ENCODE measurements at regions not wholly inside any gene's neighbourhood (a gene's known extent, or its start where the extent isn't known, plus 50 kb on each side); places are given as distances from the start of the nearest gene placed in this dataset.
"Not testable (repeated sequence)": the region's sequence is repeated elsewhere in the genome, so short reads cannot be mapped to it uniquely, and the experiment has no call there.

DNA sequence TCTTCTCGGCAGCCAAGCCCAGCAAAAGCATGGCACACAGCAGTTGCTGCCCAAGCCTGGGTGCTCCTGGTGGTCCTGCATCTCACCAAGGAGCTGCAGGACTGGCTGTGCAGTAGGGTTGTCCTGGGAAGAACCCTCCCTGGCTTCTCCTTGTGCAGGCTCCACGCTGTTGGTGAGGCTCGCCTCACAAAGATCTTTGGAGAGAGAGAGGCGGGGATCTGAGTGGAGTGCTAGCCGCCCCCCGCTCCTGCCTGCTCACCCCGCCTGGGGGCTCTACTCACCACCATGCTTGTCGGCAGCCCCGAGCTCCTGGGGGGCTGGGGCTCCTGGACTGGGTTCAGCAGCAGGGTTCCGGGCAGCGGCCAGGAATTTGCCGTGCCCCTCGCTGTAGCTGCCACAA, 55.8 kb downstream of the GOLGA8B start:
- TF ChIP-seq, protein P1, sequence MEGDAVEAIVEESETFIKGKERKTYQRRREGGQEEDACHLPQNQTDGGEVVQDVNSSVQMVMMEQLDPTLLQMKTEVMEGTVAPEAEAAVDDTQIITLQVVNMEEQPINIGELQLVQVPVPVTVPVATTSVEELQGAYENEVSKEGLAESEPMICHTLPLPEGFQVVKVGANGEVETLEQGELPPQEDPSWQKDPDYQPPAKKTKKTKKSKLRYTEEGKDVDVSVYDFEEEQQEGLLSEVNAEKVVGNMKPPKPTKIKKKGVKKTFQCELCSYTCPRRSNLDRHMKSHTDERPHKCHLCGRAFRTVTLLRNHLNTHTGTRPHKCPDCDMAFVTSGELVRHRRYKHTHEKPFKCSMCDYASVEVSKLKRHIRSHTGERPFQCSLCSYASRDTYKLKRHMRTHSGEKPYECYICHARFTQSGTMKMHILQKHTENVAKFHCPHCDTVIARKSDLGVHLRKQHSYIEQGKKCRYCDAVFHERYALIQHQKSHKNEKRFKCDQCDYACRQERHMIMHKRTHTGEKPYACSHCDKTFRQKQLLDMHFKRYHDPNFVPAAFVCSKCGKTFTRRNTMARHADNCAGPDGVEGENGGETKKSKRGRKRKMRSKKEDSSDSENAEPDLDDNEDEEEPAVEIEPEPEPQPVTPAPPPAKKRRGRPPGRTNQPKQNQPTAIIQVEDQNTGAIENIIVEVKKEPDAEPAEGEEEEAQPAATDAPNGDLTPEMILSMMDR (IDR thresholded peaks at IDR 0.05) = not testable (repeated sequence)
- TF ChIP-seq POLR2A (IDR thresholded peaks at IDR 0.05) = not testable (repeated sequence)
